ENCODE measurements at regions not wholly inside any gene's neighbourhood (a gene's known extent, or its start where the extent isn't known, plus 50 kb on each side); places are given as distances from the start of the nearest gene placed in this dataset.

DNA sequence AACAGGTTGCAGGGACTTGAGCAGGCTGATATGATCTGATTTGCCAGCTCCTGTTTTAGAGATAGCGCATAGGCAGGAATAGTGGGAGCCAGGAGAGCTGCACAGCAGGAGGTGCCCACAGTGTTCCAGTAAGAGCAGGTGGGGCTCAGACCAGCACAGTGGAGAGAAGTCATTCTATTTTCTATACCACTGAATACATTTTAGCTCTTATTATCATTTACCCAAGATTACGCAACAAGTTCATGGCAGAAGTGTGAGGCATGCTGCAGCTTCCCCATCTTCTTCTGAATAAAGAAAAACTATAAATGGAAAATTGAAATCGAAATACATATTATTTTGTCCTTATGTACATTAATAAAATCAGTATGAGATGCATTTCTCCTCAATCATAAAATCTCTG, 114.7 kb upstream of the EDNRA start:
- ChIA-PET POLR2A (no interaction called here), CTCF (interaction anchor here (0.5 kb wide), 1 partner anchor 14 kb away, joined by 3 read pairs; no protein-coding TSS in a partner anchor)
- H3K4me3 ChIP-seq (ENCODE audit: low read depth, low read length): no peak overlapping the region
- no peaks in the 10 kb centered on the region for H3K36me3 ChIP-seq (ENCODE audit: control insufficient read depth, insufficient read depth, low read length)
- no peak for TF ChIP-seq CTCF (IDR thresholded peaks at IDR 0.05; ENCODE audit: insufficient read depth, low read depth, low read length)
- no peaks in the 10 kb centered on the region for H3K27me3 ChIP-seq (ENCODE audit: control insufficient read depth, insufficient read depth, low read length)
- DNase-seq (ENCODE audit: low read depth): no peak

GRCh38 chr4:147367891-147368290, 113.0 kb upstream of the EDNRA start:
- H3K27me3 ChIP-seq (ENCODE audit: control insufficient read depth, insufficient read depth, low read length): no peaks in the 10 kb centered on the region
- H3K4me3 ChIP-seq (ENCODE audit: low read depth, low read length): no peak overlapping the region
- POLR2A ChIA-PET: no interaction called here
- CTCF ChIA-PET: no interaction called here
- DNase-seq (ENCODE audit: low read depth): no peak
- H3K36me3 ChIP-seq (ENCODE audit: control insufficient read depth, insufficient read depth, low read length): no peaks in the 10 kb centered on the region
- no peak for TF ChIP-seq CTCF (IDR thresholded peaks at IDR 0.05; ENCODE audit: insufficient read depth, low read depth, low read length)

- ChIA-PET CTCF (no interaction called here), POLR2A (no interaction called here)
- H3K36me3 ChIP-seq (ENCODE audit: control insufficient read depth, insufficient read depth, low read length): no peaks in the 10 kb centered on the region
- DNase-seq (ENCODE audit: low read depth): no peak
- no peak overlapping the region for H3K4me3 ChIP-seq (ENCODE audit: low read depth, low read length)
- H3K27me3 ChIP-seq (ENCODE audit: control insufficient read depth, insufficient read depth, low read length): no peaks in the 10 kb centered on the region
- TF ChIP-seq CTCF (IDR thresholded peaks at IDR 0.05; ENCODE audit: insufficient read depth, low read depth, low read length): no peak
Observed at GRCh38 chr4:147368948-147369347, 111.9 kb upstream of the EDNRA start.

DNA sequence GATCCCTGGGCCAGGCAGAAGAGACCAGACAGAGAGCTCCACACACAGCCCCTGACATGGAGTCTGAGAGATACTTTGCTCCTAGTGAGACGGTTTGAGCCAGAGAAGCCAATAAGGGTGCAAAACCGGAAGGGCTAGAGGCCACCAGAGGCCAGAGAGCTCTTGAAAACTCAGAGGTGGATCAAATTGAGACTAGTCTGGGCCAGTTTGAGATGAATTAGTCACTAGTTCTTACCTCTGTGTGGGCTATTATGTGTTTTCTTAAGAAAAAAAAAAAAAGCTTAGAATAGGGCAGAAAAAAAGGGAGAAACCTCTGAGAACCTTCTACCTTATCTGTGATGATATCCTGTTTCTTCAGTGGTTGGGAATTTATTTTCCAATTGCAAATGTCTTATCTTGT, 110.4 kb upstream of the EDNRA start:
- no peak for TF ChIP-seq CTCF (IDR thresholded peaks at IDR 0.05; ENCODE audit: insufficient read depth, low read depth, low read length)
- ChIA-PET CTCF (interaction anchor here (1.2 to 1.8 kb wide), 2 partner anchors 9 kb away, joined by 3 to 7 read pairs; no protein-coding TSS in a partner anchor), POLR2A (no interaction called here)
- DNase-seq (ENCODE audit: low read depth): no peak
- no peaks in the 10 kb centered on the region for H3K27me3 ChIP-seq (ENCODE audit: control insufficient read depth, insufficient read depth, low read length)
- no peak overlapping the region for H3K4me3 ChIP-seq (ENCODE audit: low read depth, low read length)
- H3K36me3 ChIP-seq (ENCODE audit: control insufficient read depth, insufficient read depth, low read length): no peaks in the 10 kb centered on the region

GRCh38 chr4:147370881-147371280, 110.0 kb upstream of the EDNRA start:
- H3K36me3 ChIP-seq (ENCODE audit: control insufficient read depth, insufficient read depth, low read length): no peaks in the 10 kb centered on the region
- ChIA-PET CTCF (interaction anchor here (1.2 to 1.8 kb wide), 2 partner anchors 9 to 10 kb away, joined by 3 to 7 read pairs; no protein-coding TSS in a partner anchor), POLR2A (no interaction called here)
- TF ChIP-seq CTCF (IDR thresholded peaks at IDR 0.05; ENCODE audit: insufficient read depth, low read depth, low read length): no peak
- DNase-seq (ENCODE audit: low read depth): no peak
- H3K4me3 ChIP-seq (ENCODE audit: low read depth, low read length): no peak overlapping the region
- H3K27me3 ChIP-seq (ENCODE audit: control insufficient read depth, insufficient read depth, low read length): no peaks in the 10 kb centered on the region

All from BJ (cell line).